Middle frontal gyrus (tissue), 1 donor: ENCODE measurements at regions not wholly inside any gene's neighbourhood (a gene's known extent, or its start where the extent isn't known, plus 50 kb on each side); places are given as distances from the start of the nearest gene placed in this dataset.

Source experiments
- DNase-seq: peaks from one replicate; pipeline ENCODE4 v3.0.0-alpha.2; 2015; ENCODE audit warnings: low spot score; ENCODE audit errors: extremely low spot score

DNA sequence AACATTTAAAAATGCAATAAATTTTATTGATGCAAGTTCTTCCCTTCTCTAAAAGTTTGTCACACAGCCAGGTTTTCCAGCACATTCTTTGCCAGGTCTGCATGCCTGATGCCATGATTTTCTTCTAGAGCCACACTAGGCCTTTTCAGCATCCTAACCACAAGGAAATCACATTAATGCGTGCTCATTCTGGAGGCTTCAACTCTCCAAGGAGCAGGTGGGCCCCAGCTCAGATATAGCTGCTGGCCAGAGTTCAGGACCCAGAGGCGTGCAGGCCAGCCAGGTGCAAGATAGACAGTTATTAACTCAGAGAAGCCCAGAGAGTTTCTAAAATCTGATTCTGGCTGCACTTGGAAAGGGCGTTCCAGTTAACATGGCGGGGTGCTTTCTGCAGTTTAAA lies 124.5 kb upstream of the MAF start:
- DNase-seq: no peak

DNA sequence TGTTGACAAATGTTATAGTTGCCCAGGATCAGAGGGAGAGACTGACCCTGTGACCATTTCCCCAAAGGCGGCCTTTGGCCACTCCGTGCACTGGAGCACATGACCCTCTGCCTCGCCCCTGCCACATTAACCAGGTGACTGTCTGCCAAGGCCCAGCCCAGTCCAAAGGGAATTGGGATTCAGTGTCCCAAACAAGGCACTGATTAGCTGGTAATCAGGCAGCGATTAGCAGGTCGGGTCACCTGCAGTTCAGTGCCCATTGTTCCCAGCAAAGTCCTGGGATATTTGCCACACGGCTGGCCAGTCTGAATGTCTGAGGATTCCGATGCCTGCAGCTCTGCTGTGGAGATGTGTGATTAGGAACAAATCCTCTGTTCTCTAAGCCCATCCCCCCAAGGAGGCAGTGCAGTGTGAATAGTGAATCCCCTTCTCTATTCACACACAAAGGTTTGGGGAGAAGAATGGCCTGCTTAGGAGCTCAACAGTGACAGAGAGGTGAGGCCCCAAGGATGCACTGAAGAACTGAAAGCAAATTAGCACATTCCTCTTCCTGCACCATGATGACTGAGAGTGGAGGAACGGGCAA lies 123.1 kb upstream of the MAF start:
- DNase-seq: no peak

DNA sequence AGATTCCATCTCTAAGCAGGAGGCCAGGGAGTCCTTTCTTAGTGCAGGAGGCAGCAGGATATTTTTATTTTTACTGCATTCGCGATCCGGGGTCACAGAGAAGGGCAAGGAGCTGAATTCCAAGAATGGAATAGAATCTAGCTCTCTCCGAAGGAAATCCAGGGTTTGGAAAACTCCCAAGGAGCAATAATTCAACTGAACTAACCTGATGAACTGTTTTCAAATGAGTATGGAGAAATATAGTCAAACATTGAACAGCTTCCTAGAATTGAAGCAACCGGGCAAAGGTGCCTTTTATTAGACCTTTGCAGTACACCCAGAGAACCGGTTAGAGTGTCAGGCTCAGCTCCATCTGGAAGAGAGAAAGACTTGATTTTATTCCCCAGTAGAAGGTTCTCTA lies 120.7 kb upstream of the MAF start:
- DNase-seq: no peak

DNA sequence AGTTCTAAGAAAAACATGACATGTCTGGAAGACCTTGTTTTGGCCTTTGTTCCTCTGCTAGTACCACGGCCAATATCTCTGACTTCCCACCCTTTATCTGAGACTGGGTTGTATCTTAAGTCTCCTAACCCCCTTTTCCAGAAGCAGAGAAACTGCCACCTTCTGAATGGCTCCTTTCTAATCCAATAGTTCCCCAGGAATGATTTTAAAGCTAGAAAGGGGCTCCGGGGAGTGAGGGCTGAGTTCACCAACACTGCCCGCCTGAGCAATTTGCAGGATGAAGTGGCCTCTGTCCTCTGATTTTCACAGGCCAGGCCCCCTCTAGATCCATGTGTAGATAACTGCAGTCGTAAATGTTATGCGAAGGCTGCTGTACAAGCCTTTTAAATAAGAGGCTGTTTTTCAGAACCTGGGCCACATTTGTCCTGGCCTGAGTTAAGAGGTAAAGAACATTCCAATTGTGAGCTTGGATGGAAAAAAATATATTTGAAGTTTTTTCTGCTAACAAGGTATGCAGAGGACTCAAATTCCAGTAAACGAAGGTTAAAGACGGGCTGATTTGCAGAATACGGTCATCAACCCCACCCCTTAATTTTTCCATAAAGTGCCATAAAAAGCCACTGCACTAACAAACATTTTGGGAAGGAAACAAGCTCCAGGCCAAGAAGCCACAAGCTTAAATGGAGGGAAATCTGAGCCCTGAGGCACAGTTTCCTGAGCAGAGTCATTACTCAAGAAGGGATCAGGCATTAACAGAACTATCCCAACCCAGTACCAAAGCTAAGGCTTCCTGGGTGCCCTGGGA lies 117.0 kb upstream of the MAF start:
- no peak for DNase-seq

DNA sequence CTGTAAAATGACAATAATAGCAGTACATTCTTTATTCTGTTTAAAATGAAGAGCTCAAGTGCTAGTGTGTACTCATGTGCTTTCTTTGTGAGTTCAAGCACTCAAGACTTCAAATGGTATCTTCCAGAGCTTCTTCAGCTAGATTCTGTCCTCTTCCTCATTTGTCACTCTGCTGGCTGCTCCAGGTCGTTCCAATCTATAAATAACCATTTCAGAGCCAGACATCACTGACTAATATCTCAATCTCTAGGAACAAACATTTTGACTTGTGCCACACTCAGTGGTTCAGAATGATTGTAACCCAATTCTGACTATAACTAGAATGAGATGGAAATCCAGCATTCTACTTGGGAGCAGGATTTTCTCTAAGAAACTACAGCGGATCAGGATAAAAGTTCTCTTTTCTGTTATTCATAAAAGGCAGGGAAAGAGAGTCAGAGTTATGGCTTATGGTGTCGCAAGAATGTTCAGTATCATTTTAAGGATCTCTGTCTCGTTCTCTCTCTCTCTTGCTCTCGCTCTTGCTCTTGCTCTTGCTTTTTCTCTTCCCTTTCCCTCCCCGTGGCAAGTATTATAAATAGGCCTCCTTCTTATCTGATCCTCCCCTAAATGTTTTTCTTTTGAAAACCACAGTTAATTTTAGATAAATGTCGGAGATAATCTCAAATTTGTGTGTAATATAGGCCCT lies 116.3 kb upstream of the MAF start:
- no peak for DNase-seq

DNA sequence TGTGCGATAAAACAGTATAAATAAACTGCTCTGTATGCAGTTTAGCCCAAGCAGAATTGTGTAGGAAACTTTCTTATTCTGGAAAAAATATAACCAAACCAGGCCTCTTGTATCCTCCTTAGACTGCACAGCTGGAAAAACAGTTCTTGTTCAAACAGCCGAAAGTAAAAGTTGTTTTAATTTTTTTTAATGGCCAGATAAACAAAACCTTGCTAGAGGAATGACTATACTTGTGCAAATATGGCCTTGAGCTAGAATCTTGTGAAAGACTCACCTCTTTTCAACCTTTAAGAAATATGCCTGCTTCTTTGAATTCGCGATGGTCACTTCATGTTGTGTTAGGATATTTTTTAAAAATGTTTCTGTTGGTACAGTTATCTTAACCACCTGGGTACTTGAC lies 114.5 kb upstream of the MAF start:
- no peak for DNase-seq

DNA sequence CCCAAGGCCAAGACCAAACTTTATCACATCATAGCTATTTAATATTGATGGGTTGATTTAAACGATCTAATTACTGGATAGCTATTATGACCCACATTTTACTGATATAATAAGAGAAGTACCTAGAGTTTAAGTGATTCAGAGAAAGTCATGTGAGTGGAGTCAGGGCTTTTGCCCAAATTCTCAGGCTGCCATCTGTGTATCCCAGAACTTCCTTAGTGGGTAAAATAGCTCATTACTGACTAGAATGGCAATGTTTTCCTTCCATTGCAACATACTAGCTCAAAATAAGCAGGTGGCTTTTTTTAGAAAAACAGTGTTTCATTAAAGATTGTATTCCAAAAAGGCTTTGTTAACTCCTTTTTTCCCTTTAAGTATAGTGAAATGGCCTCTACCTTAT lies 113.9 kb upstream of the MAF start:
- DNase-seq: no peak

DNA sequence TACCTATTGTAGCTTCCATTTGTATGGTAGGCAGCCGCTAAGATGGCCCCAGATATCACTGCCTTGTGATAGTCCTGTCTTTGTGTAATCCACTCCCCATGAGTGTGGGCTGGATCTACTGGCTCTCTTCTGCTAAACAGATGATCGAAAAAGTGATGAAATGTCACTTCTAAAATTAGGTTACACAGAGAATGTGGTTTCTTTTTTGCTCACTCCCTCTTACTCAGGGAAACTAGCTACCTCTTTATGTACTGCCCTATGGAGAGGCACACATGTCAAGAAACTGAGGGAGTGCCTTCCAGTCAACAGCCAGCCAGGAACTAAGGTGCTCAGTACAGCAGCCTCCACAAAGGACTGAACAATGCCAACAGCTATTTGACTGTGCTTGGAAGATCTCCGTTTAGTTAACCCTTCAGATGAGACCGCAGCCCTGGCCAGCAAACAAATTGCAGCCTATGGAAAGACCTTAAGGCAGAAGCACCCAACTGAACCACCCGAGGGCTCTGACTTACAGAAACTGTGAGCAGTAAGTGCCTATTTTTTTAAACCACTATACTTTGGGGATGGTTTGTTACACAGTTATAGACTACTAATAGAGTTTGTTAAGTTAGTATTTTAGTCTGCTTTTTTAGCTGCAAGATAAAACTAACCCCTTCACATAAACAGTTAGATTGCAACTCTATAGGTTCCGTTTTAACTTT lies 113.2 kb upstream of the MAF start:
- no peak for DNase-seq

DNA sequence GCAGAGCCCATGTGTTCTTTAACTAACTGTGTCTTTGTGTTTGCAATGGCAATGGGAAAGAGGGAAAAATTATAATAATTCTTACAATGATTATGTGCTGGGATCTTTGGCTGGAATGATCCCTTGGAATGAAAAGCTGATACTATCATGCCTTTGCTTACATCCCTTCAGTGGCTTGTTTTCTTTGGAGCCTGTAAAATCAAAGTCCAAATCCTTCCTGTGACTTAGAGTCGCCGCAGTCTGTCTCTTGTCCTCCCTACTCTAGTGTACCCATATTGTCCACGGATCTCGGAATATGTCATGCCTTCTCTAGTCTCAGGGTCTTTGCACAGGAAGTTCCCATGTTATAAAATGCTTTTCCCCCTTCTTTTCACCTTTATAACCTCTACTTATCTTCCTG lies 111.7 kb upstream of the MAF start:
- no peak for DNase-seq

DNA sequence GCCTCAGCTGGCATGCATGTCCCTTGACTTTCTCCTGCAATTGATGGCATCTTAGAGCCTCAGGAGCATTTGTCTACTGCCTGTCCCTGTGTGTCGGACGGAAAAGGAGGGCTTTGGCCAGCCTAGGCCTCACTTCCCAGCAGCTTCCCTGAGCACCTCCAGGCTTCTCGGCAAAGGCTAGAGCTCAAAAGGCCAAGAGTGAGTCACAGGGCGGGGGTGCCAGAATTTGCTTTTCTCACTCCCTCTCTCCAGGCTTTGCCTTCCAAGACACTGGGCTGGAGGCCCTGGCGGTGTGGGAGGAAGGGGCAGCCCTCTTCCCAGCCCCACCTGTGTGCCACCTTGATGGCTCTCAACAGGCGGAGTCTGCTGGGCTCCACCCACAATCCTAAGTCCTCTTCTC lies 107.3 kb upstream of the MAF start:
- no peak for DNase-seq

DNA sequence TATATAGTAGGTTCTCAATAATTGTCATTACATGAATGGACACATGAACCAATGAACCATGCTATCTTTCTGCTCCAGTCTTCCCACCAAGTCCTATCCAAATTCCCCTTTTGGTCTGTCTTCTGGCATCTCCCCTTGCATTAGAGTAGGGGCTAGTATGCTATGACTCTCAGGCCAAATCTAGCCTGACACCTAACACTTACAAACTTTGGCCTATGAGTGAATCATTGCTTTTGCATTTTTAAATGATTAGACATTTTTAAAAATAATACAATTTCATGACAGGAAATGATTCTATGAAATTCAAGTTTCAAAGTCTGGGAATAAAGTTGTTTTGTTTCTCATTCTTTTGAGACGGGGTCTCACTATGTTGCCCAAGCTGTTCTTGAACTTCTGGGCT lies 102.5 kb upstream of the MAF start:
- DNase-seq: no peak

DNA sequence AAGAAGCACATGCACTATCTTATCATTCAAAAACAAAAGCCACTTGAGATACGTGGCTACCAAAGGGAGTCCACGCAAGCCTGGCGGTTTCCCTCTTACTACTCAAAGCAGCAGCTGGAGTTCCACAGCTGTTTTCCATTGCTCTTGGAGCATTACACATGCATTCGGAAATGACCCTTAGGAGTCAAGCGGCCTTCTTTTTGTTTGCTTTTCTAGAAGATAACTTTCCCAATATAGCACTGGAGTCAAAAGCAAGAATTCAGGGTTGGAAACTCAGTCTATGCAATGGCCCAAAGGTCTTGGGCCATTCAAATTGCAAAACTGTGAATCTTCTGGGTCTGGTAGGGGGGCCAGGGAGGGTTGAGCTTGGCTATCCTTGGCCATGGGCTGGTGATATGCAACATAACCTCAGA lies 97.8 kb upstream of the MAF start:
- DNase-seq: no peak

DNA sequence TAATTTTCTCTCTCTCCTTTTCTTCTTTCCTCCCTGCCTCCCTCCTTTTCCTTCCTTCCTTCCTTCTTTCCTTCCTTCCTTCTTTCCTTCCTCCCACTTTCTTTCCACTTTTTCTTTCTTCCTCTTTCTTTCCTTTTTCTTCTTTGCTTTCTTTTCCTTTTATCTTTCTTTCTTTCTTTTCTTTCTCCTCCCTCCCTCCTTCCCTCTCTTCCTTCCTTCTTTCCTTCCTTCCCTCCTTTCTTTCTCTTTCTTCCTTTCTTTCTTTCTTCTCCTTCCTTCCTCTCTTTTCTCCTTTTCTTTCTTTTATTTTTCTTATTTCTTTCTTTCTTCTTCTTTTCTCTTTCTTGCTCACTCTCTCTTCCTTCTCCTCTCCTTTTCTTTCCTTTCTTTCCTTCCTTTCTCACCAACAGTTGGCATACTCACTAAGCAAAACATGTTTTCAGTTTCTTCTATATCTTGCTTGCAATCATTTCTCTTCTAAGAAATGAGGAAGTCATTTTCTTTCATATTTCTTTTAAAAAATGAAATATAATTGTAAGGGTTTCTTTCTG lies 97.1 kb upstream of the MAF start:
- no peak for DNase-seq

DNA sequence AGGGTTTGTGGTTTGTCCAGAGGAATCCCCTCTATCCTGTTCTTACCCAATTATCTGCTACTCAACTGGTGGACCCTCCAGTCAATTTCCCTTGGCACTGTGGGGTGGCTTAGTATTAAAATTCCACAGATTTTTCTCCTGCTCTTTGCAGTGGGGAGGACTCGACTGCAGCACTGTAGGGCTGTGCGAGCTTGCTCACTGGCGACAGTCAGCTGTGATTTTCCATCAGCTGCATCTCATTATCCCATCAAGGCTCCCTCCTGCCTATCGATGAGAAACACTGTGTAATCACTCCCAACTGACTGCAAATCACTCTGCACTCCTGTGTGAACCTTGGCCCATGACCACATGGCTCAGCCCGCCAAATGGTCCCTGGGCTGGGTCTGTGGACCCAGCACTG lies 90.5 kb upstream of the MAF start:
- no peak for DNase-seq

DNA sequence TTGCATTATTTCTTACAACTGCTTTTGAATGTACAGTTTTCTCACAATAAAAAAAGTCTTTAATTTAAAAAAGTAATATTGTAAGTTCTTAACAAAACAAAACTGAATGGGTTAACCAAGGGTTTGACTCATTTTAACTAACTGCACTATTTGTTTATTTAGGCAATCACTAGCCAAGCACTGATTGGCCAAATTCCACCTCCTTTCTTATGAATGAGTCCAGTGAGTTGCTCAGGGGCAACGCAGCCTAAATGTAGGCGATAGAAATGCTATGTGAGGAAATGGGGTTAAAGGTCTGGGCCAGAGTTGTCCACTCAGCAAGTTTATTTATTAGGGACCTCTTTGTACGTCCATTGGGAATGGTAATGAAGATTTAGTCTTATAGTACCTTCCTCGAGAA lies 89.6 kb upstream of the MAF start:
- DNase-seq: no peak

DNA sequence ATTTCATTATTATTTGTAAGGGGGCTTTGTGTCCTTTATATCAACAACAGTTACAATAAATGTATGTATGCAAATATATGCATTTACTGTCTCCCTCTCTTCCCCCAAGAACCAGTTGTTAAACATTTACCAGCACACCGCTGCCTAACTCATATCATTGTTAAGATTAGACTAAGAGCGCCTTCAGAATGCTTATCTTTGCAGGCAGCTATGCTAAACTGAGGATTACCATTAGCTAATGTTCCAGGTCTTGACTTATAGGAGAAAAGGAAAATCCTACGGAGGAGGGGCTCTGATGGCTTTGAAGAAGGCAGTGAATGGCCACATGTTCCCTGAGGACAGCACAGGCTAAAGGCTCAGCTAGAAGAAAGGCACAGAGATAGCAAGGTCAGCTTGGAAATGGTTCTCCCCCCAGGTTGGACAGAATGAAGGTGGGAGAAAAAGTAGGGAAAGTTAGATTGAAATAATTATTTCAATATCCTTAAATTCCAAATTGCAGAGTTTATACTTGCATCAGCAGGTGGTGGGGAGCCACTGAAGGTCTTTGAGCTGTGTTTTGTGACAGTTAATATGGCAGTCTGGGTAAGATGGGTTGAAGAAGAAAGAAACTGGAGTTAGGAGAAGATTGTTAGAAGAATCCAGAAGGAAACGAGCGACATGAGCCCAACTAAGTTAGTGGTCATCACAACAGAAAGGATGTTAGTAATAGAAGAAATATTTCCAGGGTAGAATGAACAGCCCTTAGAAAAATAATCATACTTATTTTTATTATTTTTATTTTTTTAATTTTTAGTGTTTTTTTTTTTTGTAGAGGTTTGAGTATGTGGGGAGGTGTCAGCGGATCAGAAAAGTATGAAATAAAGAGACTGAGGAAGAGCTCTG lies 87.0 kb upstream of the MAF start:
- DNase-seq: no peak

DNA sequence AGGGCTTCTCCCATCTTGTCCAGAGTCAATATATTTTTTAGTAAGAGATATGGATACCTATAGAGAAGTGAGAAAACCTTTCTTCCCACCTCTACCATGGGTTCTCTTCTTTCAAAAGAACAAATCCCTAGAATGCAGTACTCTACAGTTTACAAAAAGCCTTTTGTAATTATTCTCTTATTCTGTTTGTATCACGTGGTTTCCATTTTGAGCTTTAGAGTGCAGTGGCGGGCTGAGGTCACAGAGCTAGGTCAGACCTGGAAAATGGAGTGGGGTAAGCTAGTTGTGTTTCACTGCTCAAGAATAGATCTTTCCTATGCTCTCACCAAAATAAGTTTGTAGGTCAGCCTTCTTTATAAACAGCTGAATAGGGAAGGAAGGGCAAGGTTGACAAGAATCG lies 85.3 kb upstream of the MAF start:
- DNase-seq: no peak

DNA sequence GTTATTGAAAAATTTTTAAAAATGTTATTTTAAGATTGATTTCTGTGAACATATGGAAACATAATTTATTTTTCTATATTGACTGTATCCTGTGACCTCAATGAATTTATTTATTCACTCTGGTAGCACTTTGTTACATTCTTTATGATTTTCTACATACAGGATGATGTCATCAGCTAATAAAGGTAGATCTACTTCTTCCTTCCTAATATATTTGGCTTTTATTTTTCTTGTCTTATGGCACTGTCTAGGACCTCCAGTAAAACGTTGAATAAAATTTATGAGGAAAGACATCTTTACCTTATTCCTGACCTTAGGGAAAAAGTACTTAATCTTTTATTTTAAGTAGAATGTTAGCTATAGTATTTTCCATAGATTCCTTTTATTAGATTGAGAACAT lies 78.8 kb upstream of the MAF start:
- DNase-seq: no peak

DNA sequence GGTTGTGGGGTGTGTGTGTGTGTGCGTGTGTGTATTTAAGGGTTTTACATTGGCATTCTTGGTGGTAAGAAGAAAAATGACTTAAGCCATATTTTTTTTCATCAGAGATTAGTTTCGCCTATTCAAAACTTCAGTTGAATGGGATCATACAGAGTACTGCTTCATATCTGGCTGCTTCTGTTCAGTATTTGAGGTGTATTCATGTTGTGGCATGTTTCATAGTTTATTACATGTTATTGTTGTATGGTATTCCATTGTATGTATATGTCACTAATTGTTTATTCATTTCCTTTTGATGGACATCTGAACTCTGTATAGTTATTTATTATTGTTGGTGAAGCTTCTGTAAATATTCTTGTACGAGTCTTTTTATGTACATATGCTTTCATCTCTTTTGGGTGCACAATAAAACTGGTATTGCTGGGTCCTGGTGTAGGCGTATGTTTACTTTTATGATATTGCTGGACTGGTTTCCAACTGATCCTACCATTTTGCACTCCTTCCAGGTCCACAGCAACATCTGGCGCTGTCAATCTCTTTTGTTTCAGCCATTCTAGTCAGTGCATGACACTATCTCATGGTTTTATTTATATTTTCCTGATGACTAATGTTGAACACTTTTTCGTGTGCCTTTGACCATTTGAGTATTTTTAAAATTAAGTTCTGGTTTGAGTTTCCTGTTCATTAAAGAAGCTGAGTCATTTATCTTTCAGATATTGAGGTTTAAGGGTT lies 77.4 kb upstream of the MAF start:
- no peak for DNase-seq

DNA sequence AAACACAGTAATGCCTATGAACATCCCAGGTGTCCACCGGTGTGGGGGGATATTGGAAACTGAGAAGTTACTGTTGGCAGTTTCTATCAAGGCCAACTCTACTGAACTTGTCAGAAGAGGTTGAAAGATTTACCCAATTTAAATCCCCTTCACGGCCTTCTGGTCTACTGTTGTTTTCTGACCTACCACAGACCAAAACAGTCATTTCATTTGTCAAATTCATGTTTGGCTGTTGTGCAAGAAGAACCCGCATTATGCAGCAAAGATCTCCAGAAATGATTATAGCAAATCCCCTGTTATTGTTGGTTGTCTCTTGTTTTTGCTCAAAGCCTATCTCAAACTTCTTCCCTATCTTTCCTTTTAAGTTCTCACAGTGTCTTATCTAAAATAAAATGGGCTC lies 73.1 kb upstream of the MAF start:
- no peak for DNase-seq
